HUES48 (cell line): ENCODE measurements at regions not wholly inside any gene's neighbourhood (a gene's known extent, or its start where the extent isn't known, plus 50 kb on each side); places are given as distances from the start of the nearest gene placed in this dataset.

Experiments
- H3K27ac ChIP-seq: one replicate; pipeline ENCODE4 v1.7.0; 2013; ENCODE audit warnings: low read depth, low read length, inconsistent platforms
- H3K27me3 ChIP-seq: 2 replicates; pipeline ENCODE4 v1.6.1; 2013; ENCODE audit warnings: mild to moderate bottlenecking, low read length; ENCODE audit not compliant: control insufficient read depth, insufficient read depth
- H3K36me3 ChIP-seq: 2 replicates; pipeline ENCODE4 v1.6.1; 2013; ENCODE audit warnings: low read length; ENCODE audit not compliant: control insufficient read depth, insufficient read depth
- H3K4me1 ChIP-seq: 2 replicates; pipeline ENCODE4 v1.6.1; 2013; ENCODE audit warnings: mild to moderate bottlenecking, low read length; ENCODE audit not compliant: control insufficient read depth, insufficient read depth
- H3K4me3 ChIP-seq: 2 replicates; pipeline ENCODE4 v1.5.1; 2013; ENCODE audit warnings: mild to moderate bottlenecking, low read depth, low read length
- H3K9ac ChIP-seq: 2 replicates; pipeline ENCODE4 v1.6.1; 2013; ENCODE audit warnings: mild to moderate bottlenecking, low read depth, low read length, moderate library complexity
- H3K9me3 ChIP-seq: 2 replicates; pipeline ENCODE4 v1.6.1; 2013; ENCODE audit warnings: low read length; ENCODE audit not compliant: control insufficient read depth, insufficient read depth

DNA sequence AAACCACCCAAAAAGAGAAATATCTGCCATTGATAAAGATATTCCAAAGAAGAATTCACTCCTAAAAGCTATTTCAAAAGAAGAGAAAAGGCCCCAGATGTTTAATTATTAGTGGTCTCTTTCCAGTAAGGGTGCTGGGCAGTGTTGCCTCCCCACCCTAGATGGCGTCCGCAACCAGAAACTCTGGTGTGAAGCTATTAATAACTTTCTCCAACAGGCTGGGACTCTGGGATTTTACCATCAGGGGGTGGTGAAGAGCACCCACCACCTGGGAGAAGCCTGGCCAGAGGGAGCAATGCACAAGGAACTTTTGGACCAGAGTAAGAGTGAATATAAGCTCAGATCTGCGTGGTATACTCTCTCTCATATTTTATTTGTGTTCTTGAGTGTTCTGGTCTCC, 115.4 kb upstream of the TIAM1 start:
- Histone ChIP-seq H3K9ac (no peak overlapping the region), H3K4me3 (no peak overlapping the region), H3K27me3 (no peaks in the 10 kb centered on the region), H3K4me1 (no peaks in the 10 kb centered on the region), H3K27ac (no peak overlapping the region), H3K36me3 (no peaks in the 10 kb centered on the region), H3K9me3 (no peaks in the 10 kb centered on the region)

DNA sequence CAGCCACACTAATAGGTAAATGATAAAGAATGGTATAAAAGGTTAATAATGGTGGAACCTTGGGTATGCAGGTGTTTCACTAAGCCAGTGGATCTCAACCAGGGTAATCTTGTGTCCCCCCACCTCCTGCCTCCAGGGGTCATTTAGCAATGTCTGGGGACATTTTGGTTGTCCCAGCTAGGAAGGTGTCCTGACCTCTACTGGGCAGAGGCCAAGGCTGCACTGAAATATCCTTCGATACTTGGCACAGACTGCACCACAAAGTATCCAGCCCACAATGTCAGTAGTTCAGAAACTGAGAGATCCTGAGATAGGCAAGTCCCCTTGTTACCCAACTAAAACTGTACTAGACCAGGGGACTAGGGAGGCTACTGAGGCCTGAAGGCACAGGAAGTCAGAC, 113.6 kb upstream of the TIAM1 start:
- H3K9ac ChIP-seq, result no peak overlapping the region
- H3K27me3 ChIP-seq, result no peaks in the 10 kb centered on the region
- no peak overlapping the region for H3K27ac ChIP-seq

DNA sequence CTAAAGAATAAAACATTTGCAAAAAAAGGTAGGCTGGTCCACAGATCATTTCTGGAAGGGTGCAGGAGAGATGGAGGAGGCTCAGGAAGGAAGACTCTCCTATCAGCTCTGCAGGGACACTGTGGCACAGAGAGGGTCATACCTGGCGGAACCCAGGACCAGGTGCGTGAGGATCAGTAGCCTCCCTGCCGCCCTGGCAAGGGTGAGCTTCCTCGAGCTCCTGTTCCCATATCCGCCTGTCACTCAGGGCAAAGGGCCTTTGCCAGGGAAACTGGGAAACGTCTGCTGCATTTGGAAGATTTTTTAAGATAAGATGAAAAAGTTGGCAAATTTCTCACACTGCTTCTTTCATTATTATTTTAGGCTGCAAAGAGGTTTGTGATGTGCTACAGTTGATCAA, 112.1 kb upstream of the TIAM1 start:
- no peaks in the 10 kb centered on the region for H3K27me3 ChIP-seq
- H3K9me3 ChIP-seq, result no peaks in the 10 kb centered on the region
- H3K36me3 ChIP-seq, result no peaks in the 10 kb centered on the region
- H3K4me3 ChIP-seq, result no peak overlapping the region
- no peaks in the 10 kb centered on the region for H3K4me1 ChIP-seq
- no peak overlapping the region for H3K9ac ChIP-seq
- H3K27ac ChIP-seq, result no peak overlapping the region

More for the DNA sequence above, 113.6 kb upstream of the TIAM1 start:
- H3K4me1 ChIP-seq, result no peaks in the 10 kb centered on the region
- no peak overlapping the region for H3K4me3 ChIP-seq
- H3K36me3 ChIP-seq, result no peaks in the 10 kb centered on the region
- H3K9me3 ChIP-seq, result no peaks in the 10 kb centered on the region

DNA sequence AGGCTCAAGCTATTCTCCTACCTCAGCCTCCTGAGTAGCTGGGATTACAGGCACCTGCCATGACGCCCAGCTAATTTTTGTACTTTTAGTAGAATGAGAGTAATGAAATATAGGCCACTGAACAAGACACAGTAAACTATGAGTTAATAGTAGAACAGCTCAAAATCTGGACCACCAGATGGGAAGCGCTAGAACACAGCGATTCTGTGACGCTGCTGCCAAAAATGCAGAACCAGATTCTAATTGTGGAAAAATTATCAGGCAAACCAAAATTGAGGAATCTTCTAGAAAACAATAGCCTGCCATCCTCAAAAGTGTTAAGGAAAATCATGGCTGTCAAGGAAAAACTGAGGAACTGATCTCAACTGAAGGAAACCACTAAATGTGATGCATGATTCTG, 111.4 kb upstream of the TIAM1 start:
- Histone ChIP-seq H3K4me3 (no peak overlapping the region), H3K27me3 (no peaks in the 10 kb centered on the region), H3K36me3 (no peaks in the 10 kb centered on the region), H3K27ac (no peak overlapping the region), H3K9ac (no peak overlapping the region), H3K4me1 (no peaks in the 10 kb centered on the region), H3K9me3 (no peaks in the 10 kb centered on the region)

DNA sequence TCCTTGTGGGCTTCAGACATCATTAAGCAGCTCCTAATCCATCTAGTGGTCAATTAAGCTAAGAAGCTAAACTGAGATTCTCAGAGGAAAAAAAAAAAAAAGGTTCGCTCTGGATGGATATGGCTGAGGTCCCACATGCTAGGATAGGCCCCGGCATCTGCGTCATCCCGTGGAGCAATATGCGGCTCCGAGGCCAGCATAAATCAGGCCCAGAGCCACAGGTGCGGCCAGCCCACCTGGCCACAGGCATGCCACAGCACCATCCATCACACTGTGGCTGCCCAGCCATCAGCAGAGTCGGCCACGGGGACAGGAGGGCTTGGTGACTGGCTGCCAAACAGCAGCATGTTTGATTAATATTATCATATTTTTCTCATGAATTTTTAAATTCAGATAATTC, 106.9 kb upstream of the TIAM1 start:
- no peaks in the 10 kb centered on the region for H3K36me3 ChIP-seq
- H3K4me1 ChIP-seq, result no peaks in the 10 kb centered on the region
- H3K4me3 ChIP-seq, result no peak overlapping the region
- H3K9ac ChIP-seq, result no peak overlapping the region
- H3K27me3 ChIP-seq, result no peaks in the 10 kb centered on the region
- H3K27ac ChIP-seq, result no peak overlapping the region
- no peaks in the 10 kb centered on the region for H3K9me3 ChIP-seq

DNA sequence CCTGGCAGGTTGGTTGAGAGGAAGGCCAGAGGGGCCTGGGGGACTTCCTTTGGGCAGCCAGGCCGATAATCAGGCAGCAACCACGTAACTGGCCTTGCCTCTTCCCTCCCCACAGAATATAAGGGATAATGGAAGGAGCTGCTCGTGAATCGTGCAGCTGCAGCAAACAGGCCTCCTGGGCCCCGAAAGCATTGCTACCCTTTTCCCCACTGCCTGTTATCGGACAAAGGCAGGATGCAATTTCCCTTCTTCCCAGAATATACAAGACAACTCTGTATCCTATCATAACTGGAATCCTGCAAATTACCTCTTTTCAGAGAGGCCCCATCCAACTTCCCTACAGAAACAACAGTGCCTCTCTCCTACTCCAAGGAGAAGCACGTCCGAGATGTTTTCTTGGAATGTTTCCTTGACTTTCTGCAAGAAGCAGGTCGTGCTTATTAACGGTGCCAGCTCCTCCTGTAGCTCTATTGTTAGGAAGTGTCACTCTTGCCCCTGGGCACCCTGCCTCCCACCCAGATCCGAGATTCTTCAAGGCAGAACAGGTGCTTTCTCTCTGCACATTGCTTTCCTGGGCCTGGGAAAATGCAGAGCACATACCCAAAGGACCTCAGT, 106.0 kb upstream of the TIAM1 start:
- Histone ChIP-seq H3K9me3 (no peaks in the 10 kb centered on the region), H3K9ac (no peak overlapping the region), H3K36me3 (no peaks in the 10 kb centered on the region), H3K27ac (no peak overlapping the region), H3K4me3 (no peak overlapping the region), H3K27me3 (no peaks in the 10 kb centered on the region), H3K4me1 (0 out of 2 replicates have a peak, but pooled peaks cover 2% of the 10 kb centered on the region)

DNA sequence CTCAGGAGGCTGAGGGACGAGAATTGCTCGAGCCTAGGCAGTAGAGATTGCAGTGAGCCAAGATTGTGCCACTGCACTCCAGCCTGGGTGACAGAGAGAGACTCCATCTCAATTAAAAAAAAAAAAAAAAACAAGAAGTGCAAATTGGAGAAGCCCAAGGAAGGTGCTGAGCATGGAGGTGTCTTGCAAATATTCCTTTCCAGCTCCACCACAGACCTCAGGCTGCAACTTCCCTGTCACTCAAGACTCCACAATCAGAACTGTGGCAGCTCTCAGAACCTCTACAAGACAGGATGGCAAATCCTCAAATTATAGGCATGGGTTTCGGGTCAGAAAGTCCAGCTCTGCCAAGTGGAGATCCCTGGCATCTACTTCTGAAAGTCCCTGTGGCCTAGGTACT, 104.4 kb upstream of the TIAM1 start:
- H3K27ac ChIP-seq, result no peak overlapping the region
- H3K4me3 ChIP-seq, result no peak overlapping the region
- no peaks in the 10 kb centered on the region for H3K36me3 ChIP-seq
- H3K9me3 ChIP-seq, result no peaks in the 10 kb centered on the region
- no peak overlapping the region for H3K9ac ChIP-seq
- no peaks in the 10 kb centered on the region for H3K27me3 ChIP-seq
- 0 out of 2 replicates have a peak, but pooled peaks cover 3% of the 10 kb centered on the region for H3K4me1 ChIP-seq

DNA sequence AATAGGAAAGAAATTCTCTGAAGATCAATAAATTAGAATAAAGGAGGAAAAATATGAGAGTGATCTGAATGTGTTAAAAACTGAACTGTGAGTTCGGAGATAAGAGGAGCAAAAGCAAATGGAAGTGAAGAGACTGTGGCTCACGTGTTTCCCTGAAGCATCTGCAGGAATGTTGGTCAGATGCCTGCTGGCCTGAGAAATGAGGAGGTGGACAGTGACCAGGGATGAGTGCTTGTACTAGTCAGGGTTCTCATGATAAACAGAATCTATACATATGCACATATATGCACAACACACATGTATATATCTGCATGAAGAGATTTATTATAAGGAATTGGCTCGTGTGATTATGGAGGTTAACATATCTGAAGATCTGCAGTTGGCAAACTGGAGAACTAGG, 103.4 kb upstream of the TIAM1 start:
- Histone ChIP-seq H3K9me3 (no peaks in the 10 kb centered on the region), H3K27ac (no peak overlapping the region), H3K4me3 (no peak overlapping the region), H3K4me1 (0 out of 2 replicates have a peak, but pooled peaks cover 3% of the 10 kb centered on the region), H3K27me3 (no peaks in the 10 kb centered on the region), H3K36me3 (no peaks in the 10 kb centered on the region), H3K9ac (no peak overlapping the region)

DNA sequence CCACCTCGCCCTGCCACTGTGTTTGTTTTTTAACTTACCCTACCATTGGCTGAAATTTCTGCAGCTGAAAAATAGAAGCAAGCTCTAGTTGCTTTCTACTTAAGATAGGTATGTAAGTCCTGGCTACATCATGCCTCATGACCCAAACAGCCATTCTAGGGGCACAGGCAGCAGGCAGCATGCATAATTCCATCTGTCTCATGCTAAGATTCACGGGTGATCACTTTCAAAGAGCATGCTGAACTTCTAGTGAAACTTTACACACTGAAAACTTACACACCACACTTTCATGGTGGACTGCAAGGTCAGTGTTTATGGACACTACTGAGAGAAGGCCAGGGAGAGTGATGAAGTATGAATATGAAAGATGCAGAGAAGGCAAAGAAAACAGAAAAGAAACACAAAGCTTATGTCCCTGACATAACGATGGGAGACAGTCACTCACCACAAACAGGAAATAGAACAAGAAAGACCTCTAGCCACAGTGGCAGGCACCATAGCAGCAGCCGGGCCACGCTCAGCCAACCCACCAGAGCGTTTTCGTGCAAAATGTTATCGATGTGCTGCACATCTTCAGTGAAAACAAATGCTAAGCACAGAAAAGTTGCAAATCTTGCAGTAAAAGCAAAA, 102.3 kb upstream of the TIAM1 start:
- peaks cover 4% of the 10 kb centered on the region; the same call in 1 of the 2 replicates for H3K9me3 ChIP-seq
- H3K4me3 ChIP-seq, result no peak overlapping the region
- no peak overlapping the region for H3K9ac ChIP-seq
- H3K27ac ChIP-seq, result no peak overlapping the region
- no peaks in the 10 kb centered on the region for H3K27me3 ChIP-seq
- no peaks in the 10 kb centered on the region for H3K36me3 ChIP-seq
- 0 out of 2 replicates have a peak, but pooled peaks cover 3% of the 10 kb centered on the region for H3K4me1 ChIP-seq

DNA sequence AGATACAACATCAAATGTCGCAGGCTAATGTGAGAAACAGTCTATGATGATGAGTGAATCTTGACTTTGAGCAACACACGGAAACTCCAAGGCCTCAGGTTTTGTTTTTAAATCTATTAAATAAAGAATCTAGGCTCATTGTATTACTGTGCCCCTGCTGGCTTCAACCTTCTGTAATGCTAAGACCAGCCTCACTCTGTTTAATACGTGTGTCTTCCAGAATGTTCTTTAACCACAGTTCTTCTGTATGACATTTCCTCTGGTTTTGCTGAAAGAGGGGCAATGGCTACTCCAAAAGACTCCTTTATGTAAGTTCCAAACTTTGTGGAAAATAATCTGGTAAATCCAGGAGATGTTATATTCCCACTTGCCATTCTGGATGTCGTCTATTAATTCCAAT, 101.1 kb upstream of the TIAM1 start:
- H3K9me3 ChIP-seq, result peaks cover 5% of the 10 kb centered on the region; the same call in 1 of the 2 replicates
- no peak overlapping the region for H3K9ac ChIP-seq
- no peak overlapping the region for H3K27ac ChIP-seq
- H3K27me3 ChIP-seq, result no peaks in the 10 kb centered on the region
- no peak overlapping the region for H3K4me3 ChIP-seq
- 0 out of 2 replicates have a peak, but pooled peaks cover 3% of the 10 kb centered on the region for H3K4me1 ChIP-seq
- H3K36me3 ChIP-seq, result no peaks in the 10 kb centered on the region

DNA sequence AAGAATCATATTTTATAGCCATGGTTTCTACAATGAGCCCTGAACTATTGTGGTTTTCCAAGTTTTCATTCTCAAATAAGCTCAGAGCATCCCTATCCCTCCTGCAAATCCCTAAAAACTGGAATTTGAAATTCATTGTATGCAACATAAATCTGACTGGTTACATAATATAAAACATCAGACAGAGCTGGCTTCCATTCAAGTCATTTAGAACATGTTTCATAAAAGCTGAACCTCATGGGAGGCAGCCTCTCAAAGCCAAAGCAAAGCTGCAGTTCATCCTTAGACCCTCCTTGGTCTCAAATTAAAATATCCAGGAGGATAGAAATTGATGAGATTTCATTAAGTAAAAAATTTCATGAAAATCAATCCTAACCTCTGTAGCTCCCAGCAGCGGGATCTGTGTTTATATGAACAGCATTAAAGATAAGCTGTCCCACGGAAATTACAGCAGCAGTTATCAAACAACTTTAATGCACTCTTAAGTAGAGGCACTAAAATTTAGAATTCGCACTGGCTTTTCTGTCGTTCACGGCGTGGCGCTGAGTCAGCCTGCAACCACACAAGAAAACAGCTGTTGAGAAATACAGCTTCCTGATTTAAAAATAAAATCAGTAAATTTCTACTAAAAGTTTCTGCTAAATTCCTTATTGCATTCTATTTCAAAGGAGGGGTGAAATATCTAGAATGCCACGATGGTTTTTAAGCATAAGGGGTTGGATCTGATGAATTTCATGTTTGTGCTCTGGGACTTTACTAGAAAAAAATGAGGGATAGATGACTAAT, 99.9 kb upstream of the TIAM1 start:
- H3K4me1 ChIP-seq, result 0 out of 2 replicates have a peak, but pooled peaks cover 3% of the 10 kb centered on the region
- H3K4me3 ChIP-seq, result no peak overlapping the region
- peaks cover 5% of the 10 kb centered on the region; the same call in 1 of the 2 replicates for H3K9me3 ChIP-seq
- no peak overlapping the region for H3K9ac ChIP-seq
- H3K27ac ChIP-seq, result no peak overlapping the region
- no peaks in the 10 kb centered on the region for H3K27me3 ChIP-seq
- no peaks in the 10 kb centered on the region for H3K36me3 ChIP-seq
